ENCODE measurements at regions not wholly inside any gene's neighbourhood (a gene's known extent, or its start where the extent isn't known, plus 50 kb on each side); places are given as distances from the start of the nearest gene placed in this dataset.

DNA sequence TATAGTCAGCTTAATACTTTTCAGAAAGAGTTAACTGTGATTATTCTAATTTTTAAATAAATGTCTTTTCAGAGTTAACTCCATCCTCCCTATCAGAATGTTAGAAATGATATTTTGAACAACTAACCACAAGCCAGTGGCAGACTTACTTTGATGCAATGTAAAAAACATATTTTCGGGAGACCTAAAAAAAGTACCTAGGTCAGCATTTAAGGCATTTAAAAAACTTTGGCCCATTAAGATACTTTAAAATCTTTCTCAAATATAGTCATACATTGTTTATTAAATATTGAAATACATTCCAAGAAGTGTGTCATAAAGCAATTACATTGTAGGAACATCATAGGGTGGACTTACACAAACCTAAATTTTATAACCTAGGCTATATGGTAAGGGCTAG lies 426.1 kb downstream of the PABPC4L start:
- TF ChIP-seq POLR2A (IDR thresholded peaks at IDR 0.05; ENCODE audit: low read length) (no peak), GATA1 (IDR thresholded peaks at IDR 0.05; ENCODE audit: low read depth, low read length) (no peak)
